ENCODE measurements at regions not wholly inside any gene's neighbourhood (a gene's known extent, or its start where the extent isn't known, plus 50 kb on each side); places are given as distances from the start of the nearest gene placed in this dataset.

DNA sequence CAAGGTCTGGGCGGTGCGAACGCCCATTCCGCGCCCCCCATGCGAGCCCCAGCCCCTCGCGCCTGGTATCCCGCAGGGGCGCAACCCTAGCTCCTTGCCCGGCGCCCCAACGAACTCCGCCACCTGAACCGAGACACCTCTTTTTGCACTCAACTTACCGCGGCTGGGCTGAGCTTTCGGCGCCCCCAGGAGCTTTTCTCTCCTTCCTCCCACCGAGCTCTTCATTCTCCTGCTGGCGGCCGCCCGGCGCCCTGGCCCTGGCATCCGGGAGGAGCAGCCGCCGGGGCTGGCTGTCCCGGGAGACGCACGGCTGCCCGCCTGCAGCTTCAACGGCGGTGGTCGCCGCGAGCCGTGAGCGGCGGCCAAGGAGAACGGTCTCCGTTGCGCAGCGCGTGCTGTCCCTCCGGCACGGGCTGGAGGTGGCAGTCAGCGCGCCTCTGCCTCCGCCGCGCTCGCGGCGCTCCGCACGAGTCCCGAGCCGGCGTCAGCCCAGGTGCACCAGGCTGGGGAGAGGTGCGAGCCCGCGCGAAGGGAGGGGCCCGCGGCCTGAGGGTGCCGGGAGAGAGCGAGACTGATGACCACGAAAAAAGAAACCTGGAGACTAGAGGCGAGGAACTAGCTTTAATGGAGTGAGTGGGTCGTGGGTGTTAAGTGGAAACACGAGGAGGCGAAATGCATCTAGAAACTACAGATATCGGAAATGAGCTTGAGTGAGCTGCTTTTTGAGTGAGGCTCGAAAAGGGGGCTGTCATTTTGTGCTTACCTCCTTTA, 621.5 kb upstream of the ZNF385D start:
- Histone ChIP-seq H3K27ac (no peak overlapping the region), H3K36me3 (no peaks in the 10 kb centered on the region), H3K9me3 (no peaks in the 10 kb centered on the region), H3K4me1 (peaks cover 0 to 16% (median 0%) of the 10 kb centered on the region in 3 donors), H3K27me3 (peaks cover 25% of the 10 kb centered on the region), H3K4me3 (peak overlapping the region; percentile 37 to 50)
- no peak for TF ChIP-seq POLR2A (IDR thresholded peaks at IDR 0.05)
- no peak for TF ChIP-seq POLR2AphosphoS5 (IDR thresholded peaks at IDR 0.05)
- TF ChIP-seq, protein P1, sequence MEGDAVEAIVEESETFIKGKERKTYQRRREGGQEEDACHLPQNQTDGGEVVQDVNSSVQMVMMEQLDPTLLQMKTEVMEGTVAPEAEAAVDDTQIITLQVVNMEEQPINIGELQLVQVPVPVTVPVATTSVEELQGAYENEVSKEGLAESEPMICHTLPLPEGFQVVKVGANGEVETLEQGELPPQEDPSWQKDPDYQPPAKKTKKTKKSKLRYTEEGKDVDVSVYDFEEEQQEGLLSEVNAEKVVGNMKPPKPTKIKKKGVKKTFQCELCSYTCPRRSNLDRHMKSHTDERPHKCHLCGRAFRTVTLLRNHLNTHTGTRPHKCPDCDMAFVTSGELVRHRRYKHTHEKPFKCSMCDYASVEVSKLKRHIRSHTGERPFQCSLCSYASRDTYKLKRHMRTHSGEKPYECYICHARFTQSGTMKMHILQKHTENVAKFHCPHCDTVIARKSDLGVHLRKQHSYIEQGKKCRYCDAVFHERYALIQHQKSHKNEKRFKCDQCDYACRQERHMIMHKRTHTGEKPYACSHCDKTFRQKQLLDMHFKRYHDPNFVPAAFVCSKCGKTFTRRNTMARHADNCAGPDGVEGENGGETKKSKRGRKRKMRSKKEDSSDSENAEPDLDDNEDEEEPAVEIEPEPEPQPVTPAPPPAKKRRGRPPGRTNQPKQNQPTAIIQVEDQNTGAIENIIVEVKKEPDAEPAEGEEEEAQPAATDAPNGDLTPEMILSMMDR (IDR thresholded peaks at IDR 0.05), result no peak
- TF ChIP-seq EP300 (IDR thresholded peaks at IDR 0.05), result no peak
- peak; percentile 63 for ATAC-seq
- WGBS, 2 donors (ENCODE audit: low coverage in 1 of 2), result 11 to 33% methylated on average over 5 to 15 of the region's 74 CpGs

DNA sequence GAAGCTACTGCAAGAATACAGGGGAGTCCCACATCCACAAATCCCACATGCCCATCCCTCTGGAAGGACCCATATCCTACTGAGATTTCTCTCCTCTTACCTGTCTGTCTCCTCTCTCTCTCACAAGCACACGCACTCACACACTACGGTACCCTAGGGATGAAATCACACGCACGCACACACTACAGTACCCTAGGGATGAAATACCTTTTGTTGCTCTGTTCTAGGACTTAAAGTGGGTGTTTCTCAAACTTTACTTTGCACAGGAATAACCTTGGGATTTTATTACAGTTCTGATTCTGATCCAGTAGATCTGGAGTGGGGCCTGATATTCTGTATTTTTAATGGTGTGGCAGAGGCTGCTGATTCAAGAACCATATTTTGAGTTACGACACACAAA, 622.2 kb upstream of the ZNF385D start:
- no peak for ATAC-seq
- Histone ChIP-seq H3K4me1 (peaks cover 0 to 16% (median 0%) of the 10 kb centered on the region in 3 donors), H3K9me3 (no peaks in the 10 kb centered on the region), H3K27me3 (peaks cover 25% of the 10 kb centered on the region), H3K27ac (no peak overlapping the region), H3K36me3 (no peaks in the 10 kb centered on the region), H3K4me3 (no peak overlapping the region)
- WGBS, 2 donors (ENCODE audit: low coverage in 1 of 2), result 93 to 100% methylated on average over 4 to 5 of the region's 5 CpGs
- TF ChIP-seq, protein P1 (IDR thresholded peaks at IDR 0.05), result no peak
- TF ChIP-seq EP300 (IDR thresholded peaks at IDR 0.05), result no peak
- no peak for TF ChIP-seq POLR2A (IDR thresholded peaks at IDR 0.05)

DNA sequence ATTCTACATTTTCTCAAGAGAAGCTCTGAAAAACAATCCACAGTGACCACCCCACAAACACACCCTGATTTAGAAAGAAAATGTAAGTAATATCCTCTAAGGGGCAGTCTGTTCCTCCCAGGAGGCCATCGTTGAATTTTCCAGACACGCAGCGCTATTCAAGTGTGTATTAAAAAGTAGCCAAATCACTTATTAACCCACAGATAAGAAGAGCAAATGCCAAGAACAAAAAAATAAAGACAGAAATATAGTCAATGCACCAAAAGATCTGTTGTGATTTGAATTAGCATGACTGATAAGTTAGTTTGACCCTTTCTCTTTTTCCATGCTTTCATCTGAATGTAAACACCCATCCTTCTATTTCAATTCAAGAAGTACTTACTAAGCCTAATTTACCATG, 622.8 kb upstream of the ZNF385D start:
- ATAC-seq, result no peak
- H3K36me3 ChIP-seq, result no peaks in the 10 kb centered on the region
- no peaks in the 10 kb centered on the region for H3K9me3 ChIP-seq
- peaks cover 0 to 16% (median 0%) of the 10 kb centered on the region in 3 donors for H3K4me1 ChIP-seq
- peaks cover 25% of the 10 kb centered on the region for H3K27me3 ChIP-seq
- 85 to 93% methylated on average over 3 of the region's 3 CpGs for WGBS, 2 donors (ENCODE audit: low coverage in 1 of 2)
- H3K4me3 ChIP-seq, result no peak overlapping the region
- no peak for TF ChIP-seq POLR2A (IDR thresholded peaks at IDR 0.05)
- TF ChIP-seq EP300 (IDR thresholded peaks at IDR 0.05), result no peak
- TF ChIP-seq POLR2AphosphoS5 (IDR thresholded peaks at IDR 0.05), result no peak
- TF ChIP-seq, protein P1 (IDR thresholded peaks at IDR 0.05), result no peak
- no peak overlapping the region for H3K27ac ChIP-seq

DNA sequence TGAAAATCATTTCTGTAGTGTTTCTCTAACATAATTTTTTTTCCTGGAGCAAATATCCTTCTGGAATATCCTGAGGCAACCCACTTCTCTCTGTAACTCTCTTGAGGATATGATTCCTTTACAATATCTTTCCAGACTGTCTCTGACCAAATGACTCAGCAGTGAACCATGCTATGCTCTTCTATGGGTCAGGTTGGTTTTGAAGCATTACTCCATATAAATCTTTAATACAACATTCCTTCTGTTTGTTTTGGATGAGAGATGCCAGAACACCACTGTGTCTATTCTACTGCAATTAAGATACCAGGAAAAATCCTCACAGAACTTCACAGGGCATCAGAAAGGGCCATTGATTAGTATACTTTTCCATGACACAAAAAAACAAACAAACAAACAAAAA, 626.4 kb upstream of the ZNF385D start:
- TF ChIP-seq POLR2A (IDR thresholded peaks at IDR 0.05), result no peak
- TF ChIP-seq, protein P1 (IDR thresholded peaks at IDR 0.05), result no peak
- TF ChIP-seq POLR2AphosphoS5 (IDR thresholded peaks at IDR 0.05), result no peak
- TF ChIP-seq EP300 (IDR thresholded peaks at IDR 0.05), result no peak
- no peak for ATAC-seq
- Histone ChIP-seq H3K4me1 (peaks cover 0 to 7% (median 0%) of the 10 kb centered on the region in 3 donors), H3K27ac (no peak overlapping the region), H3K4me3 (no peak overlapping the region), H3K9me3 (no peaks in the 10 kb centered on the region), H3K36me3 (no peaks in the 10 kb centered on the region), H3K27me3 (peaks cover 10% of the 10 kb centered on the region)

DNA sequence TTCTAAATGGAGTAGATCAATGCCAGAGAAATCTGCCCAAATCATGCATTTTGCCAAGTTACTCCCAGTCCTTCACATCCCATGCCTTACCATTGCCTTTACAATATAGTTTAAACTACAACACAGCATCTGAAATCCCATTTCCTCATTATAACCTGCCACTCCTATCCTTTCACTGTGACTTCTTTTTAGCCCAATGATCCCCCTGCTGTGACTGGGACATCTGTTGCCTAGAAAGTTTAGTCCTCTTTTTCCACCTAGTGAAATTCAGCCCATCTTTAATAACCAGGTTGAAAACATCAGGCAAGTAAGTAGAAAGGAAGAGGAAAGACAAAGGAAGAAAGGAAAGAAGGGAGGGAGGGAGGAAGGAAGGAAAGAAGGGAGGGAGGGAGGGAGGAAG, 627.9 kb upstream of the ZNF385D start:
- no peaks in the 10 kb centered on the region for H3K9me3 ChIP-seq
- no peaks in the 10 kb centered on the region for H3K36me3 ChIP-seq
- TF ChIP-seq, protein P1 (IDR thresholded peaks at IDR 0.05), result no peak
- TF ChIP-seq EP300 (IDR thresholded peaks at IDR 0.05), result no peak
- no peak overlapping the region for H3K4me3 ChIP-seq
- H3K4me1 ChIP-seq, result no peaks in the 10 kb centered on the region
- no peaks in the 10 kb centered on the region for H3K27me3 ChIP-seq
- H3K27ac ChIP-seq, result no peak overlapping the region
- ATAC-seq, result no peak

Measured in gastroesophageal sphincter (tissue), 4 donors.